SH-SY5Y (cell line): ENCODE measurements at regions not wholly inside any gene's neighbourhood (a gene's known extent, or its start where the extent isn't known, plus 50 kb on each side); places are given as distances from the start of the nearest gene placed in this dataset.

Experiments used
- GATA2 ChIP-seq: IDR thresholded peaks from 2 replicates; pipeline ENCODE4 v1.6.1; 2011; ENCODE audit warnings: mild to moderate bottlenecking, low read depth, low read length
- GATA3 ChIP-seq: IDR thresholded peaks from 2 replicates; pipeline ENCODE4 v1.6.1; 2011; ENCODE audit warnings: low read depth, mild to moderate bottlenecking, low read length, moderate library complexity

- TF ChIP-seq GATA3 (no peak), GATA2 (no peak)
Measured at GRCh38 chr17:21542070-21542469, 150.3 kb upstream of the KCNJ18 start.

DNA sequence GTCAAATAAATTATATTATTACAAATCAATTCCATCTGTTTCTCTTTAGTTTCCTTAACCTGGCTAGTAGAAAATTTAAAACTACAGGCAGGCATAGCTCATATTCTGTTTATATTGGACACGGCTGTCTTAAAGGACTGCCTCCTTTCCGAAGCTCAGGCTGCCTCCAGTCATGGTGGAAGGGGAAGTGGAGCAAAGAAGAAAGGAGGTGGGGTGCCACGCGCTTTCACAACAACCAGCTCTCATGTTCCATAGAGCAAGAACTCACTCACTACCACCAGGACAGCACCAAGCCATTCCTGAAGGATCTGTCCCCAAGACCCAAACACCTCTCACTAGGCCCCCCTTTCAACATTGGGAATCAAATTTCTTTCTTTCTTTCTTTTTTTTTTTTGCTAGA is 149.3 kb upstream of the KCNJ18 start:
- TF ChIP-seq GATA2 (no peak), GATA3 (no peak)

- TF ChIP-seq GATA3: no peak
- no peak for TF ChIP-seq GATA2
Measured at GRCh38 chr17:21545064-21545463, 147.3 kb upstream of the KCNJ18 start.

DNA sequence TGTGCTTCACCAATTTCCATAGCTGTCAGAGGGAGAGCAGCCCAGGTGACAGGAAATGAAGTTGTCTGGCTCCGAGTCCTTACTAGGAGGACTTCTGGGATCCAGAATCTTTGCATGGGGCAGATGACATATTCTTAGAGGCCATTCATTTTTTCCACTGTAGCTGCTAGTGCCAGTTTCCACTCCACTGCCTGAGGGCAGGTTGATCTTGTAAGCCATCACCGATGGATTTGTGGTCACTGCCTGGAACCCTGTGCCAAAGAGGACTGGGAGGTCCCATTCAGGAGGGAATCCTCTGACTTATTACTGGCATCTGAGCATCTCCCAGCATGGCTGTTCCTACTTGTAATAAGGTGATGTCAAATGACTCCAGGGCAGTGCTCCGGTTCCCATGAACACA is 144.1 kb upstream of the KCNJ18 start:
- TF ChIP-seq GATA2 (no peak), GATA3 (no peak)

DNA sequence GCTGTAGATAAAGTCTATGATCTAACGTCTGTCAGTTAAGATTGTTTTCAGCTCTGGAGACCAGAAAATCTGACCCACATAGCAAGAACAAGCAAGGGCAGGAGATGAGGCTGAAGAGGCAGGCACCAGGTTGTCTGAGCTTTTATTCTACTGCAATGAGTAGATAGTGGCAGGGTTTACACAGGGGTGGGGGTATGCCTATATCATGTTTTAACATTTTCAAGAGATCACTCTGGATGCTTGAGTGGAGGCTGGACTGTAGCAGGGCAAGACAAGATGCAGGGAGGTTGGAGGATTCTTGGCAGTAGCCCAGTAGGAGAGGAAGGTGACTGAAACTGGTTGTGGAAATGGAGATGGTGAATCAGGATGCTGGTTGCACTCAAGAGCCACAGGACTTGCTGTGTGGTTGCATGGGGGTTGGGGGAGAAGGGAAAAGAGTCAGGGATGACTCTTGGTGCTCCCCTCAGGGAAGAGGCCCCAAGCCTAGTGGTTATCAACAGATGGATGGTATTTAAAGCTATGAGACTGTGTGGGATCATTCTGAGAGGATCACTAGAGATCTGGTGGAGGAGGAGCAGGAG is 143.1 kb upstream of the KCNJ18 start:
- TF ChIP-seq GATA2 (no peak), GATA3 (no peak)

DNA sequence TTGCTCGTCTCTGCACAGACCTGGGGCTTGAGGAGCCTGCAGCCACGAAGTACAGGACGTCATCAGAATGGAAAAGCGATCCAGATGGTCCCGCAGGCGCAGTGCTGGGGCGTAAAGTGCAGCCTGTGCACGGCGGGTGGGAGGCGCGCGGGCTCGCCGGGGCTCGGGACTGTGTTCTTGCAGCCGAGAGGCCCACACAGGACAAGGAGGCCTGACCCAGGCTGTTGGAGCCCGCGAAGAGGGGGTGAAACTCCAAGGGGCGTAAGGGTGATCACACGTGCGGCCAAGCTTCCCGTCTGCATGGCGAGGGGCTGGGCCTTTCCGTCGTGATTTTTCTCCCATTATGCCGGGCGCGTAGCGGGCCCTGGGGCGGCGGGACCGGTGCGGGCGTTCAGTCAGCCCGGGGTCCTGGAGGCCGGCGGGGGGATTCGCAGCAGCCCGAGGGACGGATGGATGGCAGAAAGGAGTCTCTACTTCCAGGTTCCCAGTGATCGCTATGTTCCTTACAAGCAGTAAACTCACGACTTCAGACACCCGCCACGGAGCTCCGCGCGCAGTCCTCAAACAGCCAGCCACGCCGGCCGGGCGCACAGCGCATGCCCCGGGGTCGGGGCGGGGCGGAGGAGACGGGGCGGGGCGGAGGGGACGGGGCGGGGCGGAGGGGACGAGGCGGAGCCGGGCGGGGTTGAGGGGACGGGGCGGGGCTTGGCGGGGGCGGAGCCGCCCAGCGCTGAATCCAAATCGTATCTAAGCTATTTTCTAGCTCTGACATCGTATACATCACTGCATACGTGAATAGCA is 141.0 kb upstream of the KCNJ18 start:
- no peak for TF ChIP-seq GATA3
- TF ChIP-seq GATA2: no peak

- TF ChIP-seq GATA2 (no peak), GATA3 (no peak)
Measured at GRCh38 chr17:21564262-21564661, 128.1 kb upstream of the KCNJ18 start.

GRCh38 chr17:21573961-21574610 is 118.2 kb upstream of the KCNJ18 start:
- no peak for TF ChIP-seq GATA2
- TF ChIP-seq GATA3: no peak

DNA sequence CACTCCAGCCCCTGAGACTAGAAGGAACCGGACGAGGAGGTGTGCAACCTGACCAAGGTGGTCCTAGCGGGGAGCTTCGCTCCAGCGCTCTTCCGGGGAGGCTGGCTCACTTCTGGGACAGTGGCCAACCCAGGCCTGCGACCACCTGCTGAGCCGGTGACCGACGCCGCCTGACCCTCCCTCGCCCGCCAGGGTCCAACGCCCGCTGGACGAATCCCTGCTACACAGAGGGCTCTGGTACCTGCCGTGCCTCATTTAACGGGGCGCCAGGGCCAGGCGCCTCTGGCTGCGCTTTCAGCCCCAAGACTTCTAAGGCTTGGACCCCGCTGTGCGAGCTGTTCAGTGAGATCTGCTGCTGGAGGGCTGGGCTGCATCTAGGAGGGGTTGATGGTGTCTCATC is 99.5 kb upstream of the KCNJ18 start:
- TF ChIP-seq GATA3: no peak
- no peak for TF ChIP-seq GATA2

GRCh38 chr17:21595086-21595485 is 97.2 kb upstream of the KCNJ18 start:
- TF ChIP-seq GATA2 (no peak), GATA3 (no peak)

- TF ChIP-seq GATA2: no peak
Measured at GRCh38 chr17:21602176-21602575, 90.1 kb upstream of the KCNJ18 start.

DNA sequence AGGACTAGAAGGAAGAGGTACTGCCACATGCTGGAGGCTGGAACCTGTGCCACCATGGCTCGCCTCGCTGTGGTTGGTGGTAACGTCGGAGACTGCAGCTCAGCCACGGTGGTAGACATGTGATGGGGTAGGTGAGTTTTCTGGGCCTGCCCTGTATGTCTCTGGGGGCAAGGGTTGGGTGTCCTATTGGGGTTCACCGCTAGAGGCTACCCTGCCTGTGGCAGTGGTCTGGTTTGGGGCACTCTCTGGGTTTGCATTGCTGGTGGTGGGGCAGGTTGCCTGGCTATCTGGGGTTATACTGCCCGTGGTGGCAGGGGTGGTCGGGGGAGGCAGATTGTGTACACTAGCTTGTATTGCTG is 79.3 kb upstream of the KCNJ18 start:
- TF ChIP-seq GATA3 (no peak), GATA2 (no peak)
